ENCODE measurements at regions not wholly inside any gene's neighbourhood (a gene's known extent, or its start where the extent isn't known, plus 50 kb on each side); places are given as distances from the start of the nearest gene placed in this dataset.
A peak's percentile ranks its signal among the peaks of the same experiment; 100 is the strongest.

GRCh38 chr1:195076682-195077081, 1531.6 kb downstream of the KCNT2 start:
- no peak for ATAC-seq (replicated peaks)
- Mint-ChIP-seq H3K27me3 (no peaks in the 10 kb centered on the region), H3K4me1 (no peaks in the 10 kb centered on the region), H3K36me3 (ENCODE audit: low read depth) (no peaks in the 10 kb centered on the region), H3K9me3 (no peaks in the 10 kb centered on the region), H3K4me3 (no peak overlapping the region), H3K27ac (no peak overlapping the region)

- Mint-ChIP-seq H3K27ac (no peak overlapping the region), H3K9me3 (no peaks in the 10 kb centered on the region), H3K4me1 (no peaks in the 10 kb centered on the region), H3K27me3 (no peaks in the 10 kb centered on the region), H3K36me3 (ENCODE audit: low read depth) (no peaks in the 10 kb centered on the region), H3K4me3 (no peak overlapping the region)
- no peak for ATAC-seq (replicated peaks)
Measured at GRCh38 chr1:195075973-195076372, 1532.3 kb downstream of the KCNT2 start.

- no peaks in the 10 kb centered on the region for H3K9me3 Mint-ChIP-seq
- H3K4me1 Mint-ChIP-seq = no peaks in the 10 kb centered on the region
- no peak overlapping the region for H3K27ac Mint-ChIP-seq
- no peaks in the 10 kb centered on the region for H3K27me3 Mint-ChIP-seq
- H3K4me3 Mint-ChIP-seq = no peak overlapping the region
- ATAC-seq (replicated peaks) = no peak
- no peaks in the 10 kb centered on the region for H3K36me3 Mint-ChIP-seq (ENCODE audit: low read depth)
Measured at GRCh38 chr1:195071461-195071860, 1536.8 kb downstream of the KCNT2 start.

- no peaks in the 10 kb centered on the region for H3K9me3 Mint-ChIP-seq
- ATAC-seq (replicated peaks) = no peak
- H3K27me3 Mint-ChIP-seq = no peaks in the 10 kb centered on the region
- H3K4me3 Mint-ChIP-seq = no peak overlapping the region
- H3K4me1 Mint-ChIP-seq = no peaks in the 10 kb centered on the region
- no peaks in the 10 kb centered on the region for H3K36me3 Mint-ChIP-seq (ENCODE audit: low read depth)
- H3K27ac Mint-ChIP-seq = no peak overlapping the region
Measured at GRCh38 chr1:195065437-195065836, 1542.8 kb downstream of the KCNT2 start.

GRCh38 chr1:195064358-195064757, 1543.9 kb downstream of the KCNT2 start:
- H3K27ac Mint-ChIP-seq = no peak overlapping the region
- ATAC-seq (replicated peaks) = no peak
- no peaks in the 10 kb centered on the region for H3K4me1 Mint-ChIP-seq
- H3K4me3 Mint-ChIP-seq = no peak overlapping the region
- no peaks in the 10 kb centered on the region for H3K9me3 Mint-ChIP-seq
- H3K27me3 Mint-ChIP-seq = no peaks in the 10 kb centered on the region
- H3K36me3 Mint-ChIP-seq (ENCODE audit: low read depth) = no peaks in the 10 kb centered on the region

- Mint-ChIP-seq H3K27me3 (no peaks in the 10 kb centered on the region), H3K4me1 (peaks cover 5% of the 10 kb centered on the region), H3K4me3 (no peak overlapping the region), H3K27ac (no peak overlapping the region), H3K9me3 (no peaks in the 10 kb centered on the region), H3K36me3 (ENCODE audit: low read depth) (no peaks in the 10 kb centered on the region)
- ATAC-seq (replicated peaks) = no peak
Measured at GRCh38 chr1:195054217-195054687, 1554.0 kb downstream of the KCNT2 start.

GRCh38 chr1:195053478-195053877, 1554.8 kb downstream of the KCNT2 start:
- Mint-ChIP-seq H3K9me3 (no peaks in the 10 kb centered on the region), H3K4me1 (peaks cover 5% of the 10 kb centered on the region), H3K4me3 (peak overlapping the region; percentile 56), H3K27me3 (no peaks in the 10 kb centered on the region), H3K36me3 (ENCODE audit: low read depth) (no peaks in the 10 kb centered on the region), H3K27ac (no peak overlapping the region)
- no peak for ATAC-seq (replicated peaks)

GRCh38 chr1:195047772-195048171, 1560.5 kb downstream of the KCNT2 start:
- ATAC-seq (replicated peaks) = no peak
- H3K27me3 Mint-ChIP-seq = no peaks in the 10 kb centered on the region
- no peak overlapping the region for H3K4me3 Mint-ChIP-seq
- H3K9me3 Mint-ChIP-seq = no peaks in the 10 kb centered on the region
- H3K36me3 Mint-ChIP-seq (ENCODE audit: low read depth) = no peaks in the 10 kb centered on the region
- no peak overlapping the region for H3K27ac Mint-ChIP-seq
- H3K4me1 Mint-ChIP-seq = no peaks in the 10 kb centered on the region

GRCh38 chr1:195045072-195045471, 1563.2 kb downstream of the KCNT2 start:
- no peak for ATAC-seq (replicated peaks)
- Mint-ChIP-seq H3K36me3 (ENCODE audit: low read depth) (no peaks in the 10 kb centered on the region), H3K27ac (no peak overlapping the region), H3K4me1 (no peaks in the 10 kb centered on the region), H3K27me3 (no peaks in the 10 kb centered on the region), H3K9me3 (no peaks in the 10 kb centered on the region), H3K4me3 (no peak overlapping the region)

- Mint-ChIP-seq H3K4me1 (no peaks in the 10 kb centered on the region), H3K36me3 (ENCODE audit: low read depth) (no peaks in the 10 kb centered on the region), H3K9me3 (no peaks in the 10 kb centered on the region), H3K27me3 (no peaks in the 10 kb centered on the region), H3K27ac (no peak overlapping the region), H3K4me3 (no peak overlapping the region)
- no peak for ATAC-seq (replicated peaks)
Measured at GRCh38 chr1:195030793-195031192, 1577.4 kb downstream of the KCNT2 start.

GRCh38 chr1:195026792-195027191, 1581.4 kb downstream of the KCNT2 start:
- Mint-ChIP-seq H3K9me3 (no peaks in the 10 kb centered on the region), H3K27me3 (no peaks in the 10 kb centered on the region), H3K4me3 (no peak overlapping the region), H3K4me1 (no peaks in the 10 kb centered on the region), H3K36me3 (ENCODE audit: low read depth) (no peaks in the 10 kb centered on the region), H3K27ac (no peak overlapping the region)
- no peak for ATAC-seq (replicated peaks)

GRCh38 chr1:195019385-195019784, 1588.9 kb downstream of the KCNT2 start:
- no peaks in the 10 kb centered on the region for H3K27me3 Mint-ChIP-seq
- H3K27ac Mint-ChIP-seq = no peak overlapping the region
- H3K4me3 Mint-ChIP-seq = no peak overlapping the region
- H3K36me3 Mint-ChIP-seq (ENCODE audit: low read depth) = no peaks in the 10 kb centered on the region
- no peaks in the 10 kb centered on the region for H3K9me3 Mint-ChIP-seq
- no peaks in the 10 kb centered on the region for H3K4me1 Mint-ChIP-seq
- ATAC-seq (replicated peaks) = no peak

GRCh38 chr1:195012995-195013394, 1595.2 kb downstream of the KCNT2 start:
- Mint-ChIP-seq H3K36me3 (ENCODE audit: low read depth) (no peaks in the 10 kb centered on the region), H3K27ac (no peak overlapping the region), H3K4me1 (no peaks in the 10 kb centered on the region), H3K4me3 (no peak overlapping the region), H3K9me3 (no peaks in the 10 kb centered on the region), H3K27me3 (no peaks in the 10 kb centered on the region)
- ATAC-seq (replicated peaks) = no peak

GRCh38 chr1:195005338-195005737, 1602.9 kb downstream of the KCNT2 start:
- no peaks in the 10 kb centered on the region for H3K4me1 Mint-ChIP-seq
- peaks cover 4% of the 10 kb centered on the region for H3K27me3 Mint-ChIP-seq
- H3K9me3 Mint-ChIP-seq = no peaks in the 10 kb centered on the region
- no peak overlapping the region for H3K27ac Mint-ChIP-seq
- H3K36me3 Mint-ChIP-seq (ENCODE audit: low read depth) = no peaks in the 10 kb centered on the region
- ATAC-seq (replicated peaks) = no peak
- no peak overlapping the region for H3K4me3 Mint-ChIP-seq

GRCh38 chr1:194990483-194990882, 1617.8 kb downstream of the KCNT2 start:
- Mint-ChIP-seq H3K27ac (no peak overlapping the region), H3K27me3 (no peaks in the 10 kb centered on the region), H3K4me3 (no peak overlapping the region), H3K4me1 (no peaks in the 10 kb centered on the region), H3K9me3 (no peaks in the 10 kb centered on the region), H3K36me3 (ENCODE audit: low read depth) (no peaks in the 10 kb centered on the region)
- ATAC-seq (replicated peaks) = no peak

GRCh38 chr1:194975913-194976312, 1632.3 kb downstream of the KCNT2 start:
- ATAC-seq (replicated peaks) = no peak
- Mint-ChIP-seq H3K36me3 (ENCODE audit: low read depth) (no peaks in the 10 kb centered on the region), H3K4me3 (no peak overlapping the region), H3K4me1 (no peaks in the 10 kb centered on the region), H3K27me3 (peaks cover 2% of the 10 kb centered on the region), H3K27ac (no peak overlapping the region), H3K9me3 (no peaks in the 10 kb centered on the region)

Data from activated T-helper 17 cell treated with anti-CD3 and anti-CD28 coated beads, Interleukin-2, amount 50 U/mL, for 72 hours (primary cell).